ENCODE measurements at regions not wholly inside any gene's neighbourhood (a gene's known extent, or its start where the extent isn't known, plus 50 kb on each side); places are given as distances from the start of the nearest gene placed in this dataset.
A peak's percentile ranks its signal among the peaks of the same experiment; 100 is the strongest.

DNA sequence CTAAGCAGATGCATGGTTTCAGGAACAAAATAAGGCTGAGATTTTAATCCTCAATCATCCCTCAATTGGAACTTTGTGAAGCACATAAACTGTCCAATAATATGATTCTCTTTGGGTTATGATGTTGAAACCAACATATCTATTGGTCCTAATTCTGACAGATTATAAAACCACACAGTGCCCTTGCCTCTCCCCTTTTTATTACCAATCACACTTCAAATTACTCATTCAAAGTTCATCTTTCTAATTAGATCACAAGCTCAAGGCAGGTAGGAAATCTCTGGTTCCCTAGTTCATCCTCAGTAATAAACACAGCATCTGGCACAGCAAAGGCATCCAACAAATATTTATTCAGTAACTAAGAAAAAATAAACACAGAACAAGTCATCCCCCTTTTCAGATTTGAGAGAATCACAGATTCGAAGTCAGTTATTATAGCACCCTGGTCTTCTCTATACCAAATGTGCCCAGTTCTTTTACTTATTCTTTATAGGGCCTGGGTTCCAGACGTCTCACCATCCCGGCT is 611.6 kb downstream of the INSC start:
- no peaks in the 10 kb centered on the region for H3K36me3 ChIP-seq (ENCODE audit: control insufficient read depth, insufficient read depth, low read length)
- no peaks in the 10 kb centered on the region for H3K4me1 ChIP-seq (ENCODE audit: control insufficient read depth, insufficient read depth, low read length, poor library complexity, severe bottlenecking)
- Mint-ChIP-seq H3K9me3 (peaks cover 0 to 4% (median 0%) of the 10 kb centered on the region in 7 donors), H3K27me3 (no peaks in the 10 kb centered on the region), H3K4me1 (no peaks in the 10 kb centered on the region), H3K36me3 (no peaks in the 10 kb centered on the region), H3K4me3 (no peak overlapping the region), H3K27ac (no peak overlapping the region)
- H3K27ac ChIP-seq (ENCODE audit: insufficient read depth, low read length, poor library complexity, severe bottlenecking): no peak overlapping the region
- no peaks in the 10 kb centered on the region for H3K9me3 ChIP-seq (ENCODE audit: control insufficient read depth in 2 of 2, low read length in 2 of 2)
- no peak overlapping the region for H3K4me3 ChIP-seq (ENCODE audit: low read depth, low read length)
- ATAC-seq (ENCODE audit: low read depth in 2 of 2) (no peak), DNase-seq (no peak)
- no peaks in the 10 kb centered on the region for H3K27me3 ChIP-seq (ENCODE audit: control insufficient read depth, insufficient read depth, low read length)

DNA sequence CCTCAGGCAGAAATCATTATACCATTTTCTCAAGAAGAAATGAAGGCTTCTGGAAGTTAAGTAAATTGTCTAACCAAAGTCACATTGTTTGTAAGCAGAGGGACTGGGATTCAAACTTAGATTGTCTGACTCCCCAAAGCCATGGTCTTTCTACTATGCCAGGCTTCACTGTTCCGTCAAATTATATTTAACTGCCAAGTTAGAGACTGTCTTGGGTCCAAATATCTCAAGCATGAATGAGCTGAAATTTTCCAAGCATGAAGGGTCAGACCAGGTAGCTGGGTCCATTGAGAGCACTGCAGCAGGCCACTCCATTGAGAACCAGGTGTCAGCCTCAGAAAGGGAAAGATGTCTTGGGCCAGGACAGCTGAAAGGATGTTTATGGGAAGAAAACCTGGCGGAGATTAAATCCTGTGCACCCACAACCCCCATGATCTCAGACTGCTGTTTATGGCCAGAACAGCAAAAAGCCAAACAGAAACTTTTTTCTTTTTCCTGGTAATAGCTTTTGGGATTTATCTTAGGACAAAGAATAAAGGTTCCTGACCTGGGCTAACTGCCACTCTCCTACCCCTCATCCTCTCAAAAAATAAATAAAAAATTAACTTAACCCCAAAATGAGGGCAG is 612.3 kb downstream of the INSC start:
- no peaks in the 10 kb centered on the region for H3K27me3 Mint-ChIP-seq
- no peaks in the 10 kb centered on the region for H3K36me3 Mint-ChIP-seq
- Histone ChIP-seq H3K4me3 (ENCODE audit: low read depth, low read length) (no peak overlapping the region), H3K27ac (ENCODE audit: insufficient read depth, low read length, poor library complexity, severe bottlenecking) (no peak overlapping the region), H3K27me3 (ENCODE audit: control insufficient read depth, insufficient read depth, low read length) (no peaks in the 10 kb centered on the region), H3K4me1 (ENCODE audit: control insufficient read depth, insufficient read depth, low read length, poor library complexity, severe bottlenecking) (no peaks in the 10 kb centered on the region), H3K36me3 (ENCODE audit: control insufficient read depth, insufficient read depth, low read length) (no peaks in the 10 kb centered on the region), H3K9me3 (ENCODE audit: control insufficient read depth in 2 of 2, low read length in 2 of 2) (no peaks in the 10 kb centered on the region)
- DNase-seq (no peak), ATAC-seq (ENCODE audit: low read depth in 2 of 2) (no peak)
- H3K4me1 Mint-ChIP-seq: no peaks in the 10 kb centered on the region
- H3K4me3 Mint-ChIP-seq: no peak overlapping the region
- peaks cover 0 to 4% (median 0%) of the 10 kb centered on the region in 7 donors for H3K9me3 Mint-ChIP-seq
- no peak overlapping the region for H3K27ac Mint-ChIP-seq

DNA sequence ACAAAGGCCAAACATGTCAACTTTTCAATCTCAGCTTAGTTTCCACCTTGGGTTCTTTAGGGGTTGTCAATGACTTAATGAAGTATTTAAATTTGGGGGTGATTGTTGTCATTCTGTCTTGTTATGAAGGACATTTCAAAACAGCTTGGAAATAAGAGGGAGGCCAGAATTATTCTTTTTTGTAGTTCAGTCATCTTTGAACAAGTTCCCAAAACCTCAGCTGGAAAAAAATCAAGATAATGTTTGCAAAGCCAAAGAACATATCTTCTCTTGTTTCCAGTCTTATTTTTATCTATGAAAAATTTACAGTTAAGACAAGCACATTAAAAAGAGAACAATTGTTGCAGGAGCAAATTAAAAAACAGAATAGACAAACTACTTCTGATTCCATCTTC is 612.8 kb downstream of the INSC start:
- H3K9me3 ChIP-seq (ENCODE audit: control insufficient read depth in 2 of 2, low read length in 2 of 2): no peaks in the 10 kb centered on the region
- Mint-ChIP-seq H3K4me3 (no peak overlapping the region), H3K9me3 (peaks cover 0 to 4% (median 0%) of the 10 kb centered on the region in 7 donors), H3K4me1 (no peaks in the 10 kb centered on the region), H3K36me3 (no peaks in the 10 kb centered on the region), H3K27me3 (no peaks in the 10 kb centered on the region), H3K27ac (no peak overlapping the region)
- no peaks in the 10 kb centered on the region for H3K27me3 ChIP-seq (ENCODE audit: control insufficient read depth, insufficient read depth, low read length)
- H3K4me1 ChIP-seq (ENCODE audit: control insufficient read depth, insufficient read depth, low read length, poor library complexity, severe bottlenecking): no peaks in the 10 kb centered on the region
- no peak overlapping the region for H3K27ac ChIP-seq (ENCODE audit: insufficient read depth, low read length, poor library complexity, severe bottlenecking)
- no peaks in the 10 kb centered on the region for H3K36me3 ChIP-seq (ENCODE audit: control insufficient read depth, insufficient read depth, low read length)
- ATAC-seq (ENCODE audit: low read depth in 2 of 2): no peak
- H3K4me3 ChIP-seq (ENCODE audit: low read depth, low read length): no peak overlapping the region
- no peak for DNase-seq

DNA sequence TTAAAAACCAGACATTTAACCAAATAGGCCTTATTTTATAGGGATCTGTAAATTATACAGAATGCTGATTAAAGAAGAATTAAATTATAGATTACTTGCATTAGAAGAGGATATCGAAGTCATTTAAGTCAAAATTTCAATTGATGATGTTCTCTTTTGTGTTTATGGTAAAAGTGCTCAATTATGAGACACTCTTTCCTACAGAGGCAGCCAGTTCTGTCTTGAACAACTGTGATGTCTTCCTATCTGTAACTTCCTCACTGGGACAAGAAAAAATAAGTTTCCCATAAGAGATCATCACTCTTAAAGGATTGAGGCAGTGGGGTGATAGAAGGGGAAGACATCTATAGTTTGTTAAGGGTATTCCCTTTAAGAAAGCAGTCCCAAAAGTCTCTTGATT is 613.5 kb downstream of the INSC start:
- no peak overlapping the region for H3K4me3 ChIP-seq (ENCODE audit: low read depth, low read length)
- ATAC-seq (ENCODE audit: low read depth in 2 of 2) (no peak), DNase-seq (no peak)
- peaks cover 0 to 4% (median 0%) of the 10 kb centered on the region in 7 donors for H3K9me3 Mint-ChIP-seq
- H3K4me1 Mint-ChIP-seq: no peaks in the 10 kb centered on the region
- H3K27ac Mint-ChIP-seq: no peak overlapping the region
- no peaks in the 10 kb centered on the region for H3K4me1 ChIP-seq (ENCODE audit: control insufficient read depth, insufficient read depth, low read length, poor library complexity, severe bottlenecking)
- no peaks in the 10 kb centered on the region for H3K36me3 Mint-ChIP-seq
- no peak overlapping the region for H3K27ac ChIP-seq (ENCODE audit: insufficient read depth, low read length, poor library complexity, severe bottlenecking)
- H3K4me3 Mint-ChIP-seq: no peak overlapping the region
- H3K36me3 ChIP-seq (ENCODE audit: control insufficient read depth, insufficient read depth, low read length): no peaks in the 10 kb centered on the region
- no peaks in the 10 kb centered on the region for H3K9me3 ChIP-seq (ENCODE audit: control insufficient read depth in 2 of 2, low read length in 2 of 2)
- no peaks in the 10 kb centered on the region for H3K27me3 Mint-ChIP-seq
- H3K27me3 ChIP-seq (ENCODE audit: control insufficient read depth, insufficient read depth, low read length): no peaks in the 10 kb centered on the region

DNA sequence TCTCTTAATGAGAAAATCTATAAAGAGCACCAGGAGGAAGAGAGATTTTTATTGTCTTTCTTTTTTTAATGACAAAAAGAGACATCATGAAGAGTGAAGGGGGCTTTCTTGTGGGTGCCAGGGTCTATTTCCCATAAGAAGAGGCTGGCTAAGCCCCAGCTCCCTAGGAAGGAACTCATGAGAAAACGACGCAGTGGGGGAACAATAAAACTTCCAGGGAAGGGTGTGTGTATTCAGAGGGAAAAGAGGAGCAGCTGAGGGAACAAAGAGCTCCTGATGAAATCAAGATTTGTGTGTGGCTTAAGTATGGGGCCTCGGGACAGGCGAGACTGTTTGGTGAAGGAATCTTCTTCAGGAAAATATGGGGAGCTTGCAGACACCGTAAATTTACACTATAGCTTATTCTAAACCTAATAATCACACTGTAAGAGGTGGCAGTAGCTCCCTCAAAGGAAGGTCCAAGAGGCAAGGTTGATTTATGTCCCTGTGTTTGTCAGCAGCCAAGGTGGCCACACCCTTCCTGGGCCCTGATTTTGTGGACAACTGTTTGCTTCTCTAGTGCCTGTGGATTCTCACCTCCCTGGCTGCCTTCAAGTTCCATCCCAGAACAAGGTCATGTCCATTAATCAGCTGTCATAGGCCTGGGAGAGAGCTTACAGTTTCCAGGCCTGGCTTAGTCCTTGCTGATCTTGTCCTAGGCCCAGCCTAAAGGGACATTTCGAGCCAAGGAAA is 615.7 kb downstream of the INSC start:
- Mint-ChIP-seq H3K4me3 (no peak overlapping the region), H3K4me1 (no peaks in the 10 kb centered on the region), H3K27me3 (no peaks in the 10 kb centered on the region), H3K27ac (no peak overlapping the region), H3K9me3 (peaks cover 0 to 4% (median 0%) of the 10 kb centered on the region in 7 donors), H3K36me3 (no peaks in the 10 kb centered on the region)
- no peaks in the 10 kb centered on the region for H3K27me3 ChIP-seq (ENCODE audit: control insufficient read depth, insufficient read depth, low read length)
- H3K4me3 ChIP-seq (ENCODE audit: low read depth, low read length): no peak overlapping the region
- DNase-seq: no peak
- no peaks in the 10 kb centered on the region for H3K36me3 ChIP-seq (ENCODE audit: control insufficient read depth, insufficient read depth, low read length)
- no peaks in the 10 kb centered on the region for H3K4me1 ChIP-seq (ENCODE audit: control insufficient read depth, insufficient read depth, low read length, poor library complexity, severe bottlenecking)
- H3K27ac ChIP-seq (ENCODE audit: insufficient read depth, low read length, poor library complexity, severe bottlenecking): no peak overlapping the region
- ATAC-seq (ENCODE audit: low read depth in 2 of 2): no peak
- H3K9me3 ChIP-seq (ENCODE audit: control insufficient read depth in 2 of 2, low read length in 2 of 2): no peaks in the 10 kb centered on the region

DNA sequence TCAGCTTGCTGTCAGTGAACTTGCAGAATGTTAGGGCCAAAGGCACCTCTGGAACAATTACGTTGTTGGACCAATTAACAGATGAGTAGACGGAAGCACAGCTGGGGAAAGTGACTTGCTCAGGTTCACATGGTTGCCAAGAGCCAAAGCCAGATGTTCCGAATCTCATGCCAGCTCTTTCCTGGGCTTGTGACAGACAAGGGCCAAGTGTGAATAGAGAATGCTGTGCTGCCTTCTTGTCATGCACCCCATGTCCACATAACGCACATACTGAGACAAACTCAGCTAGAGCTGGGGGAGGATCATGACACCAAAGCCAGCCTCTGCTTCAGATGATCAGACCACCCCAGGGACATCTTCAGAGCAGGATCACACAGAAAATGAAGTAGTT is 616.3 kb downstream of the INSC start:
- peaks cover 0 to 4% (median 0%) of the 10 kb centered on the region in 7 donors for H3K9me3 Mint-ChIP-seq
- Histone ChIP-seq H3K27ac (ENCODE audit: insufficient read depth, low read length, poor library complexity, severe bottlenecking) (no peak overlapping the region), H3K36me3 (ENCODE audit: control insufficient read depth, insufficient read depth, low read length) (no peaks in the 10 kb centered on the region), H3K4me1 (ENCODE audit: control insufficient read depth, insufficient read depth, low read length, poor library complexity, severe bottlenecking) (no peaks in the 10 kb centered on the region), H3K9me3 (ENCODE audit: control insufficient read depth in 2 of 2, low read length in 2 of 2) (no peaks in the 10 kb centered on the region), H3K27me3 (ENCODE audit: control insufficient read depth, insufficient read depth, low read length) (no peaks in the 10 kb centered on the region), H3K4me3 (ENCODE audit: low read depth, low read length) (no peak overlapping the region)
- DNase-seq (no peak), ATAC-seq (ENCODE audit: low read depth in 2 of 2) (no peak)
- H3K27ac Mint-ChIP-seq: no peak overlapping the region
- no peaks in the 10 kb centered on the region for H3K27me3 Mint-ChIP-seq
- no peaks in the 10 kb centered on the region for H3K4me1 Mint-ChIP-seq
- no peak overlapping the region for H3K4me3 Mint-ChIP-seq
- H3K36me3 Mint-ChIP-seq: no peaks in the 10 kb centered on the region

DNA sequence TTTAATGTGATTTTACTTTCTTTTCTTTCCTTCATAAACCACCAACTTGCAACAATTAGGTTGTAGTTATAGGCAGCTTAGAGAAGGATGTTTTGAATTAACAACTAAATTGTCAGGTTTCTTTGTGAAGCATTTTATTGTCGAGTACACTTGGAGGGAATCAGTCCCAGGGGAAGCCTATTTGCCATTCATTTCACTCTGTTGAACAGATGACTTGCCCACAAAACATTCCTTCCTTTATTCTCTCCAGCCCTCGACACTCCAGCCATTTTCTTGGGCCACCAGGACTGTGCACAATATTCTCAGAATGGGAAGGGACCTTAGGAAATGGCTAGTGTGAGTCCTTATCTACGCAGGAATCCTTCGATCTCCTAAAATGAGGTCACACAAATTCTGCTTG is 620.6 kb downstream of the SOX6 start:
- H3K36me3 Mint-ChIP-seq: no peaks in the 10 kb centered on the region
- no peaks in the 10 kb centered on the region for H3K27me3 Mint-ChIP-seq
- no peak for ATAC-seq (ENCODE audit: low read depth in 2 of 2)
- no peaks in the 10 kb centered on the region for H3K4me1 Mint-ChIP-seq
- no peak overlapping the region for H3K27ac Mint-ChIP-seq
- no peaks in the 10 kb centered on the region for H3K4me1 ChIP-seq (ENCODE audit: control insufficient read depth, insufficient read depth, low read length, poor library complexity, severe bottlenecking)
- DNase-seq: no peak
- H3K9me3 ChIP-seq (ENCODE audit: control insufficient read depth in 2 of 2, low read length in 2 of 2): no peaks in the 10 kb centered on the region
- peaks cover 0 to 6% (median 0%) of the 10 kb centered on the region in 7 donors for H3K9me3 Mint-ChIP-seq
- H3K27ac ChIP-seq (ENCODE audit: insufficient read depth, low read length, poor library complexity, severe bottlenecking): no peak overlapping the region
- H3K27me3 ChIP-seq (ENCODE audit: control insufficient read depth, insufficient read depth, low read length): no peaks in the 10 kb centered on the region
- H3K36me3 ChIP-seq (ENCODE audit: control insufficient read depth, insufficient read depth, low read length): no peaks in the 10 kb centered on the region
- no peak overlapping the region for H3K4me3 ChIP-seq (ENCODE audit: low read depth, low read length)
- H3K4me3 Mint-ChIP-seq: peak overlapping the region in 1 of 4 donors; percentile 64

DNA sequence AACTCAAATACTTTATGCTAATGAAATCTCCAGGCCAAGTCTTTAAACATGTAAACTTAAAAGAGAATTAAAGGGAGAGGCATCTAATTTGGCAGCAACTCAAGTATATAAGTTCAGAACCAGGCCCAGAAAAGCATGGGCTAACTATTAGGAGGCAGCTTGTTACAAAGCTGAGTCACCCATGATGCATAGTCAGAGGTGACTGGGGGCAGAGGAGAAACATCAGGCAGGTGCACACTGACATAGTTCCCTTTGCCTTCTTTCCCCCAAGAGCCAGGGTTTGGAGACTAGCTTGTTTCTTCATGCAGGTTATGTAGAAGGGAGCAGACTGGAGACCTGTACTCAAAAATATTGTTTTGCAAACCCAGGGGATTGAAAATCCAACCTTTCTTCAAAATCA is 619.0 kb downstream of the SOX6 start:
- Mint-ChIP-seq H3K4me3 (no peak overlapping the region), H3K9me3 (peaks cover 0 to 8% (median 0%) of the 10 kb centered on the region in 7 donors), H3K27ac (no peak overlapping the region), H3K27me3 (no peaks in the 10 kb centered on the region), H3K36me3 (no peaks in the 10 kb centered on the region), H3K4me1 (no peaks in the 10 kb centered on the region)
- H3K27me3 ChIP-seq (ENCODE audit: control insufficient read depth, insufficient read depth, low read length): no peaks in the 10 kb centered on the region
- no peak overlapping the region for H3K4me3 ChIP-seq (ENCODE audit: low read depth, low read length)
- H3K36me3 ChIP-seq (ENCODE audit: control insufficient read depth, insufficient read depth, low read length): no peaks in the 10 kb centered on the region
- no peaks in the 10 kb centered on the region for H3K4me1 ChIP-seq (ENCODE audit: control insufficient read depth, insufficient read depth, low read length, poor library complexity, severe bottlenecking)
- DNase-seq: no peak
- no peak overlapping the region for H3K27ac ChIP-seq (ENCODE audit: insufficient read depth, low read length, poor library complexity, severe bottlenecking)
- ATAC-seq (ENCODE audit: low read depth in 2 of 2): no peak
- H3K9me3 ChIP-seq (ENCODE audit: control insufficient read depth in 2 of 2, low read length in 2 of 2): no peaks in the 10 kb centered on the region

Measured in CD4-positive, CD25-positive, alpha-beta regulatory T cell (primary cell).